Stimulated activated CD8-positive, alpha-beta memory T cell treated with anti-CD3 and anti-CD28 coated beads, Interleukin-15, amount 100 ng/mL, for 1 hour (primary cell): ENCODE measurements at regions not wholly inside any gene's neighbourhood (a gene's known extent, or its start where the extent isn't known, plus 50 kb on each side); places are given as distances from the start of the nearest gene placed in this dataset.
"Not testable (repeated sequence)": the region's sequence is repeated elsewhere in the genome, so short reads cannot be mapped to it uniquely, and the experiment has no call there.

ENCODE experiments used
- DNase-seq: peaks from one replicate; pipeline ENCODE4 v3.0.0-alpha.2; 2020; ENCODE audit warnings: low read depth

- no peak for DNase-seq
These were observed 50.0 kb upstream of the EMX2 start for GRCh38 chr10:117492504-117492903.

DNA sequence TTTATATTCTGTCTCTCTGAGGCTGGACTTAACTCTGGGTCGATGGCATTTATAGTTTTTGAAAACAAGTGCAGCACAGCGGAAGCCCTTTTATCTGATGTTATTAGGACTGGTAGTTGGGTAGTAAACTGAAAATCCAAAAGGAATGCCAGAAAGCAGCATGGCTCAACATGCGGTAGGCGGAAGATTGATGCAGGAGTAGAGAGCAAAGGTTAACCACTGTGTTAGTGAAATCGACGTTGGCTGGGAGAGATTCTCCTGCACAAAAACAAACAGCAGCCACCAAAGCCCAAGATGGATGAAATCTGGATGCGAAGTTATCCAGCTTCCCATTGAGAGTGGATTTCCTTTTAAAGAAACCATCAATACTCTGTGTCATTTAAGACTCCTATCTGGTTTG, 54.5 kb upstream of the EMX2 start:
- DNase-seq, result no peak

DNA sequence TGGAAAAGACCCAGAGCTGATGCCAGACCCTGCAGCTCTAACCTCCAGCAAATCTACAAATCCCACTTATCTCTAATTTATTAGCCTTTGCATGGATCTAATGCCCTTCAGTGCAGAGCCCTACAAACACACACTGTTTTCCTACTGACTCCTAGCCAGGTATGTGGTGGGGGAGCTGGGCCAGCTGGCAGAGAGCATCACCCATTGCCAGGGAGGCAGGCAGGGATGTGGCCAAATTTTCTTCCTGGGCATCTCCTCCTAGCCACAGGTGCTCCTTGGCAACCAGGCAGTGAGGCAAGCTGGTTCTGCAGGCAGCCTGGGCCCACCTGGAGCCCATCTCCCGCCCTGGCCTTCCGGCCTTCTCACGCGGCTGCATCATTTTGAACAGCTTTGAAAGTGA, 55.9 kb upstream of the EMX2 start:
- no peak for DNase-seq

DNA sequence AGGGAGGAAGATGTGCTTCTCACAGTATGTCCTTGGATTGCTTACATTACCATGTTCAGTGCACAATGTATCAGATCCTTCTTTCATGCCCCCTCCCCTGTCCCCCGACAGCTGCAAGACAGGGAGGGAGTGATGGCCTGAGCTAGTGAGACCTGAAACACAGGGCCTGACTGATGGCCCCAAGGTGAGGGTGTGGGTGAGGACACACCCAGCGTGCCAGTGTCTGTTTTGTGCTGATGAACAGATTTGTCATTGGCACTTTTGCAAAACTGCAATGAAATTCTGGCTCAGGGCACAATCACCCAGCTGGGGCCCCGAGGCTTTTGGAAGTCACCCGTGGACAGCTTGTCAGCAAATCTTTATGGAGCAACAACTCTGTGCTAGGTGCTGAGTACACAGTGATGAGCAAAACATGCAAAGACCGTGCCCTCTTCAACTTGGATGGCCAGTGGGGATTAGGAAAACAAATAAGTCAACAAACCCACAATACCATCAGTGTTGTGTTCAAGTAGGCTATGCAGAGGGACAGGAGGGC, 59.4 kb upstream of the EMX2 start:
- no peak for DNase-seq

- DNase-seq, result not testable (repeated sequence)
These were observed 61.5 kb upstream of the EMX2 start for GRCh38 chr10:117481011-117481410.

DNA sequence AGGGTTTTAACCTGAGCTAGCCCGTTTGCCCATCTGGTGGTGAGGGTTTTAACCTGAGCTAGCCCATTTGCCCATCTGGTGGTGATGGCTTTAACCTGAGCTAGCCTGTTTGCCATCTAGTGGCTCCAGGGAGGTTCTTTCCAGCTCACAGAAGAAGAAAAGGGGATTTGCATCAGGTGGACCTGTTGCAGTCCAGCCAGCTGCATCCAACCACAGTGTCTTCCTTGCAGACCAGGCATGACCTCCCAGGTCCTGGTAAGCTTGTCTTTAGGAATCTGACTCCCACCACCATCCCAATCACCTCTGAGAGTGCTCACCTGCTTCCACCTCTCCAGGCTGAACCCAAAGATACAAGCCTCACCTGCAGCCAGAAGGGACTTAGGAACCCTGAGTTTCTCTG, 62.4 kb upstream of the EMX2 start:
- no peak for DNase-seq

GRCh38 chr10:117477961-117478670, 64.4 kb upstream of the EMX2 start:
- no peak for DNase-seq

- DNase-seq, result no peak
These were observed 65.2 kb upstream of the EMX2 start for GRCh38 chr10:117477211-117477947.

DNA sequence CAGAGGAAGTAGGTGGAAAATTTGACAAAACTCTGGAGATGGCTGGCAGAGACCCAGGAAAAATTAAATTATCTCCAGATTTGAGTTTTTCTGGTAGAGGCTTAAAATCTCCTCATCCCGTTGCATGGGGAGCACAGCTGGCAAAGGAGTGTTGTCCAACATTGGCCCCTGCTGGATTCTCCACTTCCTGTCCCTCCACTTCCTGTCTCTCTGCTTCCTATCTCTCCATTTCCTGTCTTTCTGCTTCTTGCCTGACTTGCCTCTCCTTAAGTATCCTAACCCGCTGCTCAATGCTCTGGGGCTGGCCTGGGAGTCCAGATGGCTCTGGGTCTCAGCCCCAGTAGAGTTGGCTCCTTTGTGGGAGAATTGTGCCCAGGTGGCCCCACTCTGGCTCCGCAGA, 65.8 kb upstream of the EMX2 start:
- DNase-seq, result no peak

GRCh38 chr10:117476281-117476680, 66.3 kb upstream of the EMX2 start:
- no peak for DNase-seq

DNA sequence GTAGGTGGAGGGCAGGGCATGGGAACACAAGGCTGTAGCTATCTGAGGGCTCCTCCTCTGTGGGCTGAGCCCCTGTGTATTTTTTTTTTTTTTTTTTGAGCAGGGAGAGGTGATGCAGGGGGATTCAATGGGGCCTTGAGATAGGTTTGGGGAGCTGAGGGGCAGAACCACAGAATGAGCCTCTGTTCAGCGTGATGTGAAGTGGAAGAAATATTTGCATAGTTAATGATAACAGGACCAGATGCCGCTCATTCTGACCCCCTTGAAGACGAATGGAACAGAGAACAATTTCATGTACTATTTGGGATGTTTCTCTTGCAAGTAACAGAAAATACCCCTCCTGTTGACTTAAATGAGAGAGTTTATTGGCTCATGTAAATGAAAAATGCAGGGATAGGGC, 69.7 kb upstream of the EMX2 start:
- DNase-seq, result no peak

DNA sequence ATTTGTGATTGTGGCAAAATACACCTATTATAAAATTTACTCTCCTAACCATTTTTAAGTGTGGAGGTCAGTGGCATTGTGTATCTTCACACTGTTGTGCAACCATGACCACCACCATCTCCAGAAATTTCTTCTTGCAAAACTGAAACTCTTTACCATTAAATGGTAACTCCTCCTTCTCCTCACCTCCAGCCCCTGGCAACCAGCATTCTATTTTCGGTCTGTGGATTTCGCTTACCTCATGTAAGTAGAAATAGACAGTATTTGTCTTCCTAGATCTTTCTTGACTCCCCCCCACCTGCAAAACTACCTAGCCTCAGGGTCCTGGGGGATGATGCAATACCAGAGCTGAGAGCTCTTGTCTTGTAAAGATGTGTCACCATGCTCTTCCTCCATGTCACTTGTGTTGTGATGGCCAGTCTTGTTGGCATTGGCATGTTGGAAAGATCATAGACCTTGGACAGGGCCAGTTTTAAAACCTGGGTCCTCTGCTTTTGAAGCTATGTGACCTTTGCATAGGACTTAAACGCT, 71.1 kb upstream of the EMX2 start:
- no peak for DNase-seq

DNA sequence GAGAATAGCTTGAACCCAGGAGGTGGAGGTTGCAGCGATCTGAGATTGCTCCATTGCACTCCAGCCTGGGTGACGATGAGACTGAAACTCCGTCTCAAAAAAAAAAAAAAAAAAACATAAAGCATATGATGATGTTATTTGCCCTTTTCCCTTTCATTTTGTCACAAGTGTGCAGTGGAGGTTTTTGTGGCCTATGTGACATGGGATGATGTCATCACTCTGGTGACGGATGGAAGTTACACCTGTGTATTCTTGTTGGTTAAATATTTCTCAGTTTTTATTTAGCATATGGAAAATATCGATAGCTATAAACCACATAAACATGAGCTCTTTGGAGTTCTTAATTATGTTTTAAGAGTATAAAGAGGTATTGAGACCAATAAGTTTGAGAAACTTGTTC, 71.8 kb upstream of the EMX2 start:
- no peak for DNase-seq

- DNase-seq, result no peak
These were observed 73.9 kb upstream of the EMX2 start for GRCh38 chr10:117468665-117469064.

DNA sequence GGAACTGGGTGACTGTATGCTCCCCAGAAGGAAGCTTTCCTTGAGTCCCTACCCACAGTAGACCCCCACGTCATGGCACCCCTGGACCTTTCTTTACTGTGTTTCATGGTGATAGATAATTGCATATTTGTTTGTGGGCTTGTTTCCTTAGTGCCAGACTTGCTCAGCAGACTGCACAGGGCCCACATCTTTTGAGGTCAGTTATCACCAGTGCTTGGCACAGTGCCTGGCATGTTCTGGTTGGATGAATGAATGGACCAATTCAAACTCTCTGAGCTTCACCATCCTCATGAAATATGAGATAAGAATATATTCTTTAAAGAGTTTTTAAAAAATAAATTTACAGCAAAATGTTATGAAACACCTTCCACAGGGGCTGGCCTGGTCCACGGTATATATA, 78.4 kb upstream of the EMX2 start:
- no peak for DNase-seq

DNA sequence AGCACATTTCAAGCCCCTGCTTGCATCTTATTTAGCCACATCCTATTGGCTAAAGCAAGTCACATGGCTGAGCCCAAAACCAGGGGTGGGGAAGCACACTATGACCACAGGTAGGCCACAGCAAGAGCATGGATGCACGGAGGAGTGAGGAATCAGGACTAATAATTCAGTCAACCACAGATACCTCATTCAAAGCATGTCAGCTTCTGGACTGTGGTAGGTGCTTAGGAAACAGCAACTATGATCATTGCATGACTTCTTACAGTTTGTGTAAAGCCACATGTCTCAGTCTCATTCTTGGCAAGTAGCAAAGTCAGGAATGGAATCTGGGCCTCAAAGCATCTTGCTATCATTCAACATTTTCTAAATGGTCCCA, 79.0 kb upstream of the EMX2 start:
- no peak for DNase-seq

GRCh38 chr10:117462816-117463544, 79.6 kb upstream of the EMX2 start:
- no peak for DNase-seq

GRCh38 chr10:117462424-117462792, 80.1 kb upstream of the EMX2 start:
- no peak for DNase-seq

- no peak for DNase-seq
These were observed 80.7 kb upstream of the EMX2 start for GRCh38 chr10:117461766-117462423.

GRCh38 chr10:117460846-117461765, 81.4 kb upstream of the EMX2 start:
- no peak for DNase-seq

DNA sequence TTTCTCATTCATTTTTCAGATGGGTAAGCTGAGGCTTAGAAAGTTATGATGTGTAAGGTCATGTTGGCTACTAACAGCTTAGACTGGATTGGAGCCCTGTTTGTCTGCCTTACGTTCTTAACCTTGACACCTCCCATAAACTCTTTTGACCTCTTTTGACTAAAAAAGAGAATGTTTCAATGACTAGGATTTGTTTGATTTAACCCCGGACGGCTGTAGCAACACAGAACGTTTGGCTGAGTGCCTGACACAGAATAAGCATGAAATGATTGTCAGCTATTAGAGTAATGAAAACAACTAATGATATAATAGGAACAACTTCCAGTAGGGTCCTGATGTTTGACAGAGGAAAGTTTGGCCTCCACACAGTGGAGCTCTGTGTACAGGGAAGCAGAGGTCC, 83.3 kb upstream of the PDZD8 start:
- no peak for DNase-seq
